Spleen (tissue), 11 donors: ENCODE measurements at regions not wholly inside any gene's neighbourhood (a gene's known extent, or its start where the extent isn't known, plus 50 kb on each side); places are given as distances from the start of the nearest gene placed in this dataset.

Source experiments
- DNase-seq: peaks from one replicate; pipeline ENCODE4 v3.0.0-alpha.2; 2020
- H3K27ac ChIP-seq, 8 donors: fragments of 200-600 bp; sonication (generic) in 7 of 8; 1 replicate in 4 of 8; 2 replicates in 4 of 8; pipeline versions ENCODE4 v1.5.0 to v1.8.0; 2016 to 2021; ENCODE audit warnings: inconsistent platforms in 4 of 8, mild to moderate bottlenecking in 4 of 8, moderate library complexity in 1 of 8
- H3K27me3 ChIP-seq, 7 donors: fragments of 200-600 bp; sonication (generic) in 6 of 7; replicated peaks in 1 of 7; 1 replicate in 4 of 7; 2 replicates in 3 of 7; pipeline versions ENCODE4 v1.5.0 to v1.8.0; 2016 to 2021; ENCODE audit warnings: inconsistent platforms in 3 of 7, mild to moderate bottlenecking in 1 of 7
- H3K36me3 ChIP-seq, 6 donors: fragments of 200-600 bp; sonication (generic) in 5 of 6; 1 replicate in 4 of 6; 2 replicates in 2 of 6; pipeline versions ENCODE4 v1.5.0 to v1.8.0; 2016 to 2021; ENCODE audit warnings: inconsistent platforms in 2 of 6
- H3K4me1 ChIP-seq, 6 donors: fragments of 200-600 bp; sonication (generic) in 5 of 6; 1 replicate in 3 of 6; 2 replicates in 3 of 6; pipeline versions ENCODE4 v1.5.0 to v1.8.0; 2016 to 2021; ENCODE audit warnings: inconsistent platforms in 3 of 6
- H3K4me3 ChIP-seq, 8 donors: fragments of 200-600 bp; sonication (generic) in 7 of 8; 1 replicate in 4 of 8; 2 replicates in 4 of 8; pipeline versions ENCODE4 v1.5.0 to v1.8.0; 2016 to 2021; ENCODE audit warnings: inconsistent platforms in 4 of 8, mild to moderate bottlenecking in 4 of 8, moderate library complexity in 2 of 8
- H3K9me3 ChIP-seq, 8 donors: fragments of 200-600 bp; sonication (generic) in 7 of 8; 1 replicate in 4 of 8; 2 replicates in 4 of 8; pipeline versions ENCODE4 v1.5.0 to v1.8.0; 2016 to 2021; ENCODE audit warnings: inconsistent platforms in 4 of 8
- POLR2A ChIP-seq, 3 donors: fragments of 450-650 bp; IDR thresholded peaks; one replicate each; pipeline ENCODE4 v1.5.1; 2017; ENCODE audit warnings: antibody characterized with exemption in 3 of 3, mild to moderate bottlenecking in 1 of 3
- POLR2AphosphoS5 ChIP-seq, 3 donors: sonication (generic); formaldehyde crosslinking; IDR thresholded peaks; one replicate each; pipeline ENCODE4 v1.5.1; 2017; ENCODE audit warnings: antibody characterized with exemption in 3 of 3
- WGBS, 5 donors: extraction: QIAGEN DNeasy Blood & Tissue Kit in 3 of 5; methylation state at CpG; one replicate each; pipeline versions ENCODE4 v1.1.5 to v1.1.7; 2013 to 2018; 5-methylcytosine and 5-hydroxymethylcytosine counted together
- intact Hi-C: fragments of 100-400 bp; cut with DNase I; formaldehyde crosslinking; loops from one replicate; pipeline ENCODE4 v1.15.0; 2023; ENCODE audit warnings: low total_unique reads
- TF ChIP-seq, protein P1 (sequence below), 11 experiments: fragments of 200-600 bp in 7 of 11; fragments of 450-650 bp in 4 of 11; sonication (generic) in 4 of 11; IDR thresholded peaks in 8 of 11; conservative IDR thresholded peaks in 3 of 11; 1 replicate in 7 of 11; 2 replicates in 4 of 11; pipeline versions ENCODE4 v1.4.0 to v1.8.0; 2016 to 2021; ENCODE audit warnings: antibody characterized with exemption in 11 of 11, inconsistent platforms in 4 of 11, mild to moderate bottlenecking in 1 of 11
- donor health status: healthy with polysubstance abuse.
- donor health status: DM: no; HTN: no; CAD: no; lungs with moderate emphysema.
- donor health status: DM: no; HTN: no; CAD: no.
- donor health status: Bipolar disorder and iron deficiency.
- donor health status: healthy.
- donor health status: DM: no; HTN: no; CAD: no.
- donor health status: DM: yes; HTN: yes; CAD: no.

DNA sequence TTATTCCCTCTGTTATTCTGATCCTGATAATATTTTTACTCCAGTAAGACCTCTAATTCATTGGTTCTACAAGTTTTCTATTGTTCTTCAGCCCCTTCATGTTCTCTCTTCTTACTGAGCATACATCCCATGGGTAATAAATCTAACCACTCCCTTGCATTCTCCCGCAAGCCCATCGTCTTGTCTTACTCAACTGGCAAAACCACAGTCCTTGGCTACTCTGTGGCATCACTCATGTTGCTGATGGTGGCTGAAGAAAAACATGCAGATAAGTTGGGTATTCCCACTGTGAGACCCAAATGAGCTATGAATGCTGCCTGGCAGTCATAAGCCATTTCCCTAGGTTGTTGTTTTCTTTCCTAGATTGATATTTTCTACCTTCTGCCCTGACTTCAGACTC is 402.2 kb upstream of the AADAT start:
- H3K4me1 ChIP-seq = no peaks in the 10 kb centered on the region
- peaks cover 0 to 8% (median 0%) of the 10 kb centered on the region in 8 donors for H3K9me3 ChIP-seq
- H3K27me3 ChIP-seq = no peaks in the 10 kb centered on the region
- no peak for TF ChIP-seq POLR2A (IDR thresholded peaks at IDR 0.05)
- no peak for TF ChIP-seq POLR2AphosphoS5 (IDR thresholded peaks at IDR 0.05)
- TF ChIP-seq, protein P1, sequence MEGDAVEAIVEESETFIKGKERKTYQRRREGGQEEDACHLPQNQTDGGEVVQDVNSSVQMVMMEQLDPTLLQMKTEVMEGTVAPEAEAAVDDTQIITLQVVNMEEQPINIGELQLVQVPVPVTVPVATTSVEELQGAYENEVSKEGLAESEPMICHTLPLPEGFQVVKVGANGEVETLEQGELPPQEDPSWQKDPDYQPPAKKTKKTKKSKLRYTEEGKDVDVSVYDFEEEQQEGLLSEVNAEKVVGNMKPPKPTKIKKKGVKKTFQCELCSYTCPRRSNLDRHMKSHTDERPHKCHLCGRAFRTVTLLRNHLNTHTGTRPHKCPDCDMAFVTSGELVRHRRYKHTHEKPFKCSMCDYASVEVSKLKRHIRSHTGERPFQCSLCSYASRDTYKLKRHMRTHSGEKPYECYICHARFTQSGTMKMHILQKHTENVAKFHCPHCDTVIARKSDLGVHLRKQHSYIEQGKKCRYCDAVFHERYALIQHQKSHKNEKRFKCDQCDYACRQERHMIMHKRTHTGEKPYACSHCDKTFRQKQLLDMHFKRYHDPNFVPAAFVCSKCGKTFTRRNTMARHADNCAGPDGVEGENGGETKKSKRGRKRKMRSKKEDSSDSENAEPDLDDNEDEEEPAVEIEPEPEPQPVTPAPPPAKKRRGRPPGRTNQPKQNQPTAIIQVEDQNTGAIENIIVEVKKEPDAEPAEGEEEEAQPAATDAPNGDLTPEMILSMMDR (IDR thresholded peaks at IDR 0.05 in 8 of 11, conservative IDR thresholded peaks at IDR 0.05 in 3 of 11) = no peak
- H3K36me3 ChIP-seq = no peaks in the 10 kb centered on the region
- no peak overlapping the region for H3K27ac ChIP-seq
- 45 to 75% (median 67%) methylated on average over 2 of the region's 2 CpGs for WGBS, 5 donors
- intact Hi-C loops = no loop called here
- no peak overlapping the region for H3K4me3 ChIP-seq
- DNase-seq = no peak

DNA sequence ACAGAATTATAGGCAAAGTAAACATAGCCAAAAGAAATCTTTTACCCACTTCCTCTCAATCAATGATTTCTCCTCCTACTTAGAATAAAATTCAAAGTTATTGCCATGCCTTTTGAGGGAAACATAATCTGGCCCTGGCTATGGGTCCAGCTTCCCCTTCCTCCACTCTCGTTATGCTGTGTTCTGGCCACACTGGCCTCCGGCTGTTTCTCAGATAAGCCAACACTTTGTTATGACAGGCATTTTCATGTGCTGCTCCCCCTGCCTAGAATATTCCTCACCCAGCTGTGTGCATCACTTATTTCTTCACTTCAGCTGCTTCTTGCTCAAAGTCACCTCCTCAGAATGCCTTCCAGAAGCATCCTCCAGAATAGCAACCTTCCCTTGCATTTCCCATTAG is 386.6 kb upstream of the AADAT start:
- no peak for TF ChIP-seq POLR2A (IDR thresholded peaks at IDR 0.05)
- TF ChIP-seq, protein P1 (IDR thresholded peaks at IDR 0.05 in 8 of 11, conservative IDR thresholded peaks at IDR 0.05 in 3 of 11) = no peak
- Histone ChIP-seq H3K27ac (no peak overlapping the region), H3K27me3 (no peaks in the 10 kb centered on the region), H3K4me1 (no peaks in the 10 kb centered on the region), H3K36me3 (no peaks in the 10 kb centered on the region), H3K9me3 (peaks cover 0 to 5% (median 0%) of the 10 kb centered on the region in 8 donors), H3K4me3 (no peak overlapping the region)
- intact Hi-C loops = no loop called here
- WGBS, 5 donors = 54 to 82% (median 74%) methylated on average over 2 of the region's 2 CpGs
- no peak for DNase-seq

DNA sequence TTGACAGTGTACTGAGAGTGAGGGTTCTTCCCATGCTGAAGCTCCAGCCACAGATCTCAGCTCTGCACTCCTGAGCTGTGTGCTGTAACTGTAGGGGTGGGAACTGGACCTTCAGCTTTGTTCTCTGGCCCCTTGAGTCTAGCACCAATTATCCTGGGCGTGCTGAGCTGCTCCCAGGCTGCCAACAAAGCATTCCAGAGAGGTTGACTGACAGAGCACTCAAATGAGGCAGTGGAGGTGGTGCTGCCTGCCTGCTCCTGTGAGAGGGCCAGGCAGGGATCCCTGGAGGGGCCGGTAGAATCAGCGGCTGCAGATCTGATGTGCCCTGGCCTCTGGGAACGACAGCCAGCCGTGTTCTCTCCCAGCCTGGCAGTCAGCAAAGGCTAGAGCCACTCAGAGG is 375.7 kb upstream of the AADAT start:
- H3K4me3 ChIP-seq = no peak overlapping the region
- H3K9me3 ChIP-seq = peaks cover 0 to 22% (median 3%) of the 10 kb centered on the region in 8 donors
- H3K27ac ChIP-seq = no peak overlapping the region
- H3K27me3 ChIP-seq = no peaks in the 10 kb centered on the region
- no peak for TF ChIP-seq POLR2A (IDR thresholded peaks at IDR 0.05)
- TF ChIP-seq POLR2AphosphoS5 (IDR thresholded peaks at IDR 0.05) = no peak
- TF ChIP-seq, protein P1 (IDR thresholded peaks at IDR 0.05 in 8 of 11, conservative IDR thresholded peaks at IDR 0.05 in 3 of 11) = no peak
- intact Hi-C loops = no loop called here
- DNase-seq = no peak
- 57 to 85% (median 72%) methylated on average over 4 to 5 of the region's 5 CpGs for WGBS, 5 donors
- H3K4me1 ChIP-seq = no peaks in the 10 kb centered on the region
- H3K36me3 ChIP-seq = no peaks in the 10 kb centered on the region

DNA sequence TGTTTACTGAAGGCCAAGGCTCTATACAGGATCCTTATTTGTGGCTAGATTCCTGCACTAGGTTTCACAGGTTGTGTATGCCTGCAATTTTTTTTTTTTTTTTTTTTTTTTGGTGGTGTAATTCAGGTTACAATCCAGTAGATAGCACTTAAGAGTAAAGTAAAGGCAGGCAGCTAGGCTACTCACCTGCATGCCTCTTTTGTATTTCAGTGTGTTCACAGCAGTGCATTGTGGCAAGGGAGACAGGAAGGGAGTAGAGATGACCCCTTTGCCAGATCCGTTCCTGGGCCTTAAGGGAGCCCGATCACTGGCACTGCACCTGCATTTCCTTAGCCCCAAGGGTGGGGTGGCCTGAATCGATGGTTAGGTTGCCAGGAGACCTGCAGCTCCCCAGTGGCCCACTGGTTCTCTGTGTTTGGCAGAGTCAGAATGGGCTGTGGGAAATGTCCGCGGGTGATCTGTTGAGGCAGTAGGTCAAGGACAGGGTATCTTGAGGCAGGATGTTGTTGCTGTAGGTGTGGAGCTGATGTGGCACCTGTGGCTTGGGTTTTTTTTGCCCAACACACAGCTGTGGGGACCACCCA is 374.9 kb upstream of the AADAT start:
- Histone ChIP-seq H3K27me3 (no peaks in the 10 kb centered on the region), H3K4me3 (no peak overlapping the region), H3K36me3 (no peaks in the 10 kb centered on the region), H3K27ac (no peak overlapping the region), H3K9me3 (peaks cover 0 to 22% (median 3%) of the 10 kb centered on the region in 8 donors), H3K4me1 (no peaks in the 10 kb centered on the region)
- no peak for DNase-seq
- 83 to 98% (median 87%) methylated on average over 4 to 5 of the region's 5 CpGs for WGBS, 5 donors
- TF ChIP-seq, protein P1 (IDR thresholded peaks at IDR 0.05 in 8 of 11, conservative IDR thresholded peaks at IDR 0.05 in 3 of 11) = no peak
- TF ChIP-seq POLR2AphosphoS5 (IDR thresholded peaks at IDR 0.05) = no peak
- TF ChIP-seq POLR2A (IDR thresholded peaks at IDR 0.05) = no peak
- intact Hi-C loops = no loop called here
